Gastroesophageal sphincter (tissue), 4 donors: ENCODE measurements at regions not wholly inside any gene's neighbourhood (a gene's known extent, or its start where the extent isn't known, plus 50 kb on each side); places are given as distances from the start of the nearest gene placed in this dataset.

ENCODE experiments used
- ATAC-seq: fragments of 150-250 bp; one replicate; pipeline ENCODE4 v1.9.1; 2016; ENCODE audit warnings: mild to moderate bottlenecking, moderate library complexity
- H3K27ac ChIP-seq, 4 donors: fragments of 200-600 bp; sonication (generic) in 3 of 4; 1 replicate in 3 of 4; 2 replicates in 1 of 4; pipeline ENCODE4 v1.5.1; 2016 to 2019
- H3K27me3 ChIP-seq: fragments of 200-600 bp; sonication (generic); one replicate; pipeline ENCODE4 v1.5.1; 2019
- H3K36me3 ChIP-seq, 2 donors: fragments of 200-600 bp; sonication (generic); one replicate each; pipeline ENCODE4 v1.5.1; 2019; ENCODE audit warnings: control low read depth in 1 of 2
- H3K4me1 ChIP-seq, 3 donors: fragments of 200-600 bp; sonication (generic); 1 replicate in 2 of 3; 2 replicates in 1 of 3; pipeline ENCODE4 v1.5.1; 2016 to 2019; ENCODE audit warnings: control low read depth in 2 of 3
- H3K4me3 ChIP-seq, 2 donors: fragments of 200-600 bp; sonication (generic); one replicate each; pipeline ENCODE4 v1.5.1; 2019; ENCODE audit warnings: mild to moderate bottlenecking in 1 of 2, moderate library complexity in 1 of 2
- H3K9me3 ChIP-seq, 3 donors: fragments of 200-600 bp; sonication (generic); one replicate each; pipeline ENCODE4 v1.5.1; 2017 to 2019; ENCODE audit warnings: control low read depth in 2 of 3
- CTCF ChIP-seq, 4 experiments: fragments of 200-600 bp in 2 of 4; fragments of 450-650 bp in 2 of 4; sonication (generic) in 1 of 4; IDR thresholded peaks; one replicate each; pipeline ENCODE4 v1.5.1; 2017 to 2019; ENCODE audit warnings: antibody characterized with exemption in 4 of 4, mild to moderate bottlenecking in 2 of 4, moderate library complexity in 2 of 4
- EP300 ChIP-seq: sonication (generic); formaldehyde crosslinking; IDR thresholded peaks from one replicate; pipeline ENCODE4 v1.6.1; 2017; ENCODE audit warnings: antibody characterized with exemption, mild to moderate bottlenecking
- POLR2A ChIP-seq, 2 donors: fragments of 450-650 bp; IDR thresholded peaks; one replicate each; pipeline ENCODE4 v1.6.1; 2017; ENCODE audit warnings: antibody characterized with exemption in 2 of 2, mild to moderate bottlenecking in 2 of 2, moderate library complexity in 1 of 2
- POLR2AphosphoS5 ChIP-seq: sonication (generic); formaldehyde crosslinking; IDR thresholded peaks from one replicate; pipeline ENCODE4 v1.6.1; 2017; ENCODE audit warnings: antibody characterized with exemption
- WGBS, 2 donors: methylation state at CpG; one replicate each; pipeline ENCODE4 v1.1.5; 2018; ENCODE audit warnings: low coverage in 1 of 2; 5-methylcytosine and 5-hydroxymethylcytosine counted together

- Histone ChIP-seq H3K27me3 (no peaks in the 10 kb centered on the region), H3K4me1 (no peaks in the 10 kb centered on the region), H3K9me3 (no peaks in the 10 kb centered on the region), H3K4me3 (no peak overlapping the region), H3K27ac (no peak overlapping the region), H3K36me3 (no peaks in the 10 kb centered on the region)
- ATAC-seq = peak; percentile 54
- WGBS, 2 donors = 90% methylated on average over 1 of the region's 1 CpG; no CpG with 5 or more reads in 1 of the 2 donors
- TF ChIP-seq POLR2AphosphoS5 = peak; percentile 41
- TF ChIP-seq EP300 = no peak
- no peak for TF ChIP-seq POLR2A (IDR thresholded peaks at IDR 0.05)
Measured at GRCh38 chr1:219498666-219499065, 114.2 kb downstream of the ZC3H11B start.

GRCh38 chr1:219495737-219496408, 117.0 kb downstream of the ZC3H11B start:
- Histone ChIP-seq H3K36me3 (no peaks in the 10 kb centered on the region), H3K4me1 (no peaks in the 10 kb centered on the region), H3K9me3 (no peaks in the 10 kb centered on the region), H3K4me3 (no peak overlapping the region), H3K27me3 (no peaks in the 10 kb centered on the region), H3K27ac (no peak overlapping the region)
- 79 to 84% methylated on average over 5 to 6 of the region's 6 CpGs for WGBS, 2 donors
- no peak for ATAC-seq
- TF ChIP-seq POLR2A (IDR thresholded peaks at IDR 0.05) (no peak), CTCF (IDR thresholded peaks at IDR 0.05) (no peak), POLR2AphosphoS5 (no peak)

DNA sequence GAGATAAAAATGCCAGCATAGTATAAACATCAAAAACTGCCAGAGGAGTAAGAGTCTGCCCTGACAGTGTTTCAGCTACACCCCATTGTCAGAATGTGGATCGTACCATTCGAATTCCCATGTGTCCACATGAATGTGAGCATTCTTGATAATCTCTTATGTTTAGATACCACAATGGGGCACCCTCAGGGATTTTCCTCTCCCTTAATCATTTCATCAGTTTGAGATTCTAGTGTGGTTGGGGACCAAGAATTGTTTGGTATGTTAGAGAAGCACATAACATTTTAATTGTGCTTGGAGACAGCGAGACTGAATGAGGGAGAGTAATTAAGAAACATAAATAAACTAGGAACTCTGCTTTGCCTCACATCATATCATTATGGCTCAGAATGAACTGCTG, 120.2 kb downstream of the ZC3H11B start:
- H3K36me3 ChIP-seq = no peaks in the 10 kb centered on the region
- H3K9me3 ChIP-seq = no peaks in the 10 kb centered on the region
- no peak for ATAC-seq
- TF ChIP-seq EP300 (no peak), POLR2A (IDR thresholded peaks at IDR 0.05) (no peak), POLR2AphosphoS5 (no peak), CTCF (IDR thresholded peaks at IDR 0.05) (no peak)
- no peak overlapping the region for H3K4me3 ChIP-seq
- H3K27ac ChIP-seq = no peak overlapping the region
- no peaks in the 10 kb centered on the region for H3K4me1 ChIP-seq
- WGBS, 2 donors = 63 to 64% methylated on average over 3 of the region's 3 CpGs
- no peaks in the 10 kb centered on the region for H3K27me3 ChIP-seq

DNA sequence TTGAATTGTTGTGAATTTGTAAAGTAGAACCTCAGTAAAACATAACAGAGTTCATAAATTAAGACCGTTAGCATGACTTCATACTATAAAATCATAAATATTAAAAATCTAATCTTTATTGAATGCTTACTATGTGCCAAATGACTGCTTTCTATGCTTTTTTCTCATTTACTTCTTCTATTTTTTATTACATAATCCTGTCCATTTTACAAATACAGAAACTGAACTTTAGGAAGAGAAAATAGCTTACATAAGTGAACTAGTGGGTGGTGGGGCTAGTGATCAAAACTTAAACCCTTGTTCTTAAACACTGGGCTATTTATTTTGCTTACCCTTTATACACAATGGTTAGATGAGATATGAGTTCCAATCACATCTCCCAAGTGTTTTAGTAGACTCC, 122.3 kb downstream of the ZC3H11B start:
- no peak for ATAC-seq
- Histone ChIP-seq H3K4me3 (no peak overlapping the region), H3K4me1 (no peaks in the 10 kb centered on the region), H3K36me3 (no peaks in the 10 kb centered on the region), H3K9me3 (no peaks in the 10 kb centered on the region), H3K27me3 (no peaks in the 10 kb centered on the region), H3K27ac (no peak overlapping the region)
- WGBS, 2 donors = 85 to 86% methylated on average over 1 of the region's 1 CpG
- TF ChIP-seq EP300 (no peak), POLR2A (IDR thresholded peaks at IDR 0.05) (no peak), POLR2AphosphoS5 (no peak), CTCF (IDR thresholded peaks at IDR 0.05) (no peak)

GRCh38 chr1:219489636-219490035, 123.3 kb downstream of the ZC3H11B start:
- H3K36me3 ChIP-seq = no peaks in the 10 kb centered on the region
- H3K27me3 ChIP-seq = no peaks in the 10 kb centered on the region
- H3K27ac ChIP-seq = no peak overlapping the region
- H3K9me3 ChIP-seq = no peaks in the 10 kb centered on the region
- 71% methylated on average over 2 of the region's 2 CpGs; no CpG with 5 or more reads in 1 of the 2 donors for WGBS, 2 donors
- no peaks in the 10 kb centered on the region for H3K4me1 ChIP-seq
- H3K4me3 ChIP-seq = no peak overlapping the region
- ATAC-seq = no peak
- TF ChIP-seq EP300 (no peak), POLR2AphosphoS5 (no peak), POLR2A (IDR thresholded peaks at IDR 0.05) (no peak), CTCF (IDR thresholded peaks at IDR 0.05) (no peak)
